OCI-LY3 (cell line): ENCODE measurements at regions not wholly inside any gene's neighbourhood (a gene's known extent, or its start where the extent isn't known, plus 50 kb on each side); places are given as distances from the start of the nearest gene placed in this dataset.

Source experiments
- H2AFZ ChIP-seq: fragments of 200-600, 300-600 bp; shearing (Covaris generic); 2 replicates; pipeline ENCODE4 v1.6.0; 2014; ENCODE audit warnings: antibody characterized with exemption, low read depth, low read length
- H3K27ac ChIP-seq: fragments of 200-600, 300-600 bp; sonication (generic); 2 replicates; pipeline ENCODE4 v1.5.1; 2014; ENCODE audit warnings: mild to moderate bottlenecking, low read length, moderate library complexity, mixed read lengths
- H3K27me3 ChIP-seq: fragments of 200-600, 300-600 bp; sonication (generic); 2 replicates; pipeline ENCODE4 v1.6.1; 2014; ENCODE audit warnings: low read depth, low read length, mixed read lengths
- H3K36me3 ChIP-seq: fragments of 200-600, 300-600 bp; sonication (generic); replicated peaks from 2 replicates; pipeline ENCODE3; 2014; ENCODE audit warnings: low read depth, low read length, mixed read lengths
- H3K4me1 ChIP-seq: fragments of 300-600, 200-600 bp; sonication (generic); 2 replicates; pipeline ENCODE4 v1.6.1; 2014; ENCODE audit warnings: low read length, mixed read lengths
- H3K4me2 ChIP-seq: fragments of 200-600, 300-600 bp; sonication (generic); 2 replicates; pipeline ENCODE4 v1.6.1; 2014; ENCODE audit warnings: low read length, mixed read lengths
- H3K4me3 ChIP-seq: fragments of 300-600, 200-600 bp; sonication (generic); 2 replicates; pipeline ENCODE4 v1.5.1; 2014; ENCODE audit warnings: antibody characterized with exemption, mild to moderate bottlenecking, low read length, moderate library complexity
- H3K79me2 ChIP-seq: fragments of 300-600, 200-600 bp; shearing (Covaris generic); 2 replicates; pipeline ENCODE4 v1.6.1; 2014; ENCODE audit warnings: mild to moderate bottlenecking, low read length, mixed read lengths
- H3K9ac ChIP-seq: fragments of 300-600, 200-600 bp; shearing (Covaris generic); 2 replicates; pipeline ENCODE4 v1.6.0; 2014; ENCODE audit warnings: mild to moderate bottlenecking, low read length, moderate library complexity
- H3K9me3 ChIP-seq: fragments of 200-600, 300-600 bp; shearing (Covaris generic); 2 replicates; pipeline ENCODE4 v1.6.1; 2014; ENCODE audit warnings: low read length, mixed read lengths; ENCODE audit not compliant: insufficient read depth
- H4K20me1 ChIP-seq: fragments of 200-600, 300-600 bp; sonication (generic); 2 replicates; pipeline ENCODE4 v1.6.1; 2016; ENCODE audit warnings: low read length, mixed read lengths; ENCODE audit not compliant: insufficient read depth
- EZH2phosphoT487 ChIP-seq: fragments of 200-600 bp; shearing (Covaris generic); IDR thresholded peaks from 2 replicates; pipeline ENCODE4 v1.6.1; 2018; ENCODE audit warnings: antibody characterized with exemption, mixed run types, low read depth
- TF ChIP-seq, protein P1 (sequence below): fragments of 200-600, 300-600 bp; sonication (generic); IDR thresholded peaks from 2 replicates; pipeline ENCODE4 v1.5.1; 2014; ENCODE audit warnings: antibody characterized with exemption, low read length, low read depth

DNA sequence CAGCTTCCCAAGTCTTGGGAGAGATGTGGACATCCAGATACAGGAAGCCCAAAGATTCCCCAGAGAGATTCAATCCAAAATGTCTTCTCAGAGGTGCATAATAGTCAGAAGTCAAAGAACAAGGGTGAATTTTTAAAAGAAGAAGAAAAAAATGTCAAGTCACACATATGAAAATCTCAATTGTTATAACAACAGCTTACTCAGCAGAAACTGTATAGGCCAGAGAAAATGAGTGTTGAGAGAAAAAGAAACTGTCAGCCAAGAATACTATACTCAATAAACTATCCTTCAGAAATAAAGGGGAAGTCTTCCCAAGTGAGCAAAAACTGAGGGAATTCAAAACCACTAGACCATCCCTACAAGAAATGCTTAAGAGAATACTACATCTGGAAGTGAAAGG, 612.9 kb upstream of the POU3F3 start:
- Histone ChIP-seq H3K4me1 (no peaks in the 10 kb centered on the region), H3K27me3 (no peaks in the 10 kb centered on the region), H3K79me2 (no peaks in the 10 kb centered on the region), H3K9me3 (no peaks in the 10 kb centered on the region), H2AFZ (no peak overlapping the region), H3K9ac (no peak overlapping the region), H3K4me2 (no peak overlapping the region), H3K36me3 (no peaks in the 10 kb centered on the region), H4K20me1 (no peaks in the 10 kb centered on the region), H3K4me3 (no peak overlapping the region), H3K27ac (no peak overlapping the region)
- TF ChIP-seq, protein P1, sequence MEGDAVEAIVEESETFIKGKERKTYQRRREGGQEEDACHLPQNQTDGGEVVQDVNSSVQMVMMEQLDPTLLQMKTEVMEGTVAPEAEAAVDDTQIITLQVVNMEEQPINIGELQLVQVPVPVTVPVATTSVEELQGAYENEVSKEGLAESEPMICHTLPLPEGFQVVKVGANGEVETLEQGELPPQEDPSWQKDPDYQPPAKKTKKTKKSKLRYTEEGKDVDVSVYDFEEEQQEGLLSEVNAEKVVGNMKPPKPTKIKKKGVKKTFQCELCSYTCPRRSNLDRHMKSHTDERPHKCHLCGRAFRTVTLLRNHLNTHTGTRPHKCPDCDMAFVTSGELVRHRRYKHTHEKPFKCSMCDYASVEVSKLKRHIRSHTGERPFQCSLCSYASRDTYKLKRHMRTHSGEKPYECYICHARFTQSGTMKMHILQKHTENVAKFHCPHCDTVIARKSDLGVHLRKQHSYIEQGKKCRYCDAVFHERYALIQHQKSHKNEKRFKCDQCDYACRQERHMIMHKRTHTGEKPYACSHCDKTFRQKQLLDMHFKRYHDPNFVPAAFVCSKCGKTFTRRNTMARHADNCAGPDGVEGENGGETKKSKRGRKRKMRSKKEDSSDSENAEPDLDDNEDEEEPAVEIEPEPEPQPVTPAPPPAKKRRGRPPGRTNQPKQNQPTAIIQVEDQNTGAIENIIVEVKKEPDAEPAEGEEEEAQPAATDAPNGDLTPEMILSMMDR, result no peak
- no peak for TF ChIP-seq EZH2phosphoT487

DNA sequence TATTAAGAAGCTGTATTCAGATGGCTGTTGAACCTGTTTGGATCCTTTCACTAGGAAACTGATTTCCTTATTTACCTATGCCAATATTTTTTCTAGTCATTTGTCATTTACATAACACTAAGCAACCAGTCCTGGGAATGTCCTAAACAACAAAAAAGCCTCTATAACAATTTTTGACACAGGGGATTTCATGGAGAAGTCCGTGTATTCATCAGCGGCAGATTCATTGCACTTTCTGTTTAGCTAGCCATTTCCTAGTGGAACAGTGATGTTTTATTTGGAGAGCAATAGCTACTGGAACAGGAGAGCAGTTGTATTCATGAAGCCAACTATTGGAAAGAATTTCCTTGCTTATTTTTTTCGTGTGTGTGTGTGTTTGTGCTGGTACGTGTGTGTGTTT, 604.3 kb upstream of the POU3F3 start:
- Histone ChIP-seq H3K27ac (no peak overlapping the region), H3K4me2 (no peak overlapping the region), H2AFZ (no peak overlapping the region), H3K27me3 (no peaks in the 10 kb centered on the region), H3K79me2 (no peaks in the 10 kb centered on the region), H3K4me1 (no peaks in the 10 kb centered on the region), H3K9ac (no peak overlapping the region), H3K4me3 (no peak overlapping the region), H3K36me3 (no peaks in the 10 kb centered on the region), H4K20me1 (no peaks in the 10 kb centered on the region), H3K9me3 (no peaks in the 10 kb centered on the region)
- TF ChIP-seq EZH2phosphoT487, result no peak
- TF ChIP-seq, protein P1, result no peak

DNA sequence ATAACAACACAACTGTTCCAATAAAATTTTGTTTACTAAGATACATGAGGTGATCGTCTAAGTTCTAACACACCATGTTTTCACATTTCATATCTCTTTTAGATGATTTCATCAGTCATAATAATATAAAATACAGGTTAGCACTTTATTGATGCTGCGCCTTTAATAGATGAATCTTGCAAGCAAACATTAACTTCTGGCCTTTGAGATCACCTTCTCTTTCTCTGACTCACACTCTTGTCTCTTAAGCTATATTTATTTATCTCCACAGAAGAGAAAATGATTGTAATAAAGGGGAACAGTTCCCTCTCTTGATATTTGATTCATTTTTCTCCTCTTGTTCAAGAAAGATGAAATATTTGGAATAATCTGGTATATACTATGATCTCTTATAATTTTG, 603.3 kb upstream of the POU3F3 start:
- no peak for TF ChIP-seq EZH2phosphoT487
- TF ChIP-seq, protein P1, result no peak

DNA sequence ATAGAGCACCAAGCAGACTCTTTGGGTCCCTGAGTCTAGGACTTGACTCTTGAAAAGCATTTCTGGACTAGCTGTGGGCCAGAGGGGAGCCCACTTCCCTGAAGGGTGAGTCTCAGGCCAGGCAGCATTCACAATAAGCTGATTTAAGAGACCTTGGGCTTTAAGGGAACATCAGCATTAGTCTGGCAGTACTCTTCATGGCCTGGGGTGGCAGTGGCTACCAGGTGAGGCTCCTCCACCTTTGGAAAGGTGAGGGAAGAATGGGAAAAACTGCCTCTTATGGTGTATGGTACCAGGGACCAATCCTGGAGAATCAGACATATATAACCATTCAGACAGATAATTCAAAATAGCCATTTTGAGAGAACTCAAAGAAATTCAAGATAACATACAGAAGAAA, 599.9 kb upstream of the POU3F3 start:
- no peaks in the 10 kb centered on the region for H3K27me3 ChIP-seq

More for the DNA sequence above, 603.3 kb upstream of the POU3F3 start:
- no peaks in the 10 kb centered on the region for H3K4me1 ChIP-seq
- no peaks in the 10 kb centered on the region for H3K79me2 ChIP-seq
- H3K36me3 ChIP-seq, result no peaks in the 10 kb centered on the region
- no peak overlapping the region for H3K4me3 ChIP-seq
- H3K9me3 ChIP-seq, result no peaks in the 10 kb centered on the region
- H3K4me2 ChIP-seq, result no peak overlapping the region
- no peak overlapping the region for H2AFZ ChIP-seq
- no peak overlapping the region for H3K9ac ChIP-seq
- no peaks in the 10 kb centered on the region for H4K20me1 ChIP-seq
- H3K27me3 ChIP-seq, result no peaks in the 10 kb centered on the region
- no peak overlapping the region for H3K27ac ChIP-seq

More for the DNA sequence above, 599.9 kb upstream of the POU3F3 start:
- Histone ChIP-seq H2AFZ (no peak overlapping the region), H3K4me1 (no peaks in the 10 kb centered on the region), H3K9ac (no peak overlapping the region), H3K9me3 (no peaks in the 10 kb centered on the region), H3K79me2 (no peaks in the 10 kb centered on the region), H3K4me2 (no peak overlapping the region), H4K20me1 (no peaks in the 10 kb centered on the region), H3K27ac (no peak overlapping the region), H3K36me3 (no peaks in the 10 kb centered on the region), H3K4me3 (no peak overlapping the region)
- TF ChIP-seq, protein P1, result no peak
- TF ChIP-seq EZH2phosphoT487, result no peak
